Calu3 (cell line): ENCODE measurements at regions not wholly inside any gene's neighbourhood (a gene's known extent, or its start where the extent isn't known, plus 50 kb on each side); places are given as distances from the start of the nearest gene placed in this dataset.

Experiments used
- BruUV-seq: library from RNA; stranded (reverse); fragments of 400-500 nt; replicated peaks from 2 replicates; lab custom pipeline; 2021; lab: Mats Ljungman, UMichigan
- CTCF ChIA-PET: fragments of 300-600 bp; sonication (Branson Sonifier 250); formaldehyde crosslinking; loops from one replicate; lab custom pipeline; 2022; ENCODE audit warnings: antibody characterized with exemption; lab: Charles Lee
- DNase-seq: peaks from one replicate; pipeline ENCODE4 v3.0.0; 2022
- H3K27ac Mint-ChIP-seq: one replicate; pipeline ENCODE4 v1.8.0; 2022; ENCODE audit warnings: mixed read lengths; ENCODE audit not compliant: unreplicated experiment
- H3K27me3 Mint-ChIP-seq: one replicate; pipeline ENCODE4 v1.8.0; 2022; ENCODE audit warnings: mixed read lengths; ENCODE audit not compliant: unreplicated experiment
- H3K36me3 Mint-ChIP-seq: one replicate; pipeline ENCODE4 v1.8.0; 2022; ENCODE audit warnings: mild to moderate bottlenecking, moderate library complexity, mixed read lengths; ENCODE audit not compliant: insufficient read depth, unreplicated experiment
- H3K4me1 Mint-ChIP-seq: one replicate; pipeline ENCODE4 v1.8.0; 2022; ENCODE audit warnings: mild to moderate bottlenecking, low read depth, mixed read lengths; ENCODE audit not compliant: unreplicated experiment
- H3K4me3 Mint-ChIP-seq: one replicate; pipeline ENCODE4 v1.8.0; 2022; ENCODE audit warnings: mild to moderate bottlenecking, low read depth, moderate library complexity, mixed read lengths; ENCODE audit not compliant: unreplicated experiment
- H3K9me3 Mint-ChIP-seq: one replicate; pipeline ENCODE4 v1.8.0; 2022; ENCODE audit warnings: low read depth, mixed read lengths; ENCODE audit not compliant: unreplicated experiment
- intact Hi-C: fragments of 100-400 bp; cut with micrococcal nuclease; formaldehyde crosslinking; loops from one replicate; pipeline ENCODE4 v1.10.0; 2022; ENCODE audit not compliant: unreplicated experiment
- TF ChIP-seq, protein P1 (sequence below): fragments of 200-600 bp; IDR thresholded peaks from one replicate; pipeline ENCODE4 v1.8.0; 2022; ENCODE audit warnings: antibody characterized with exemption; ENCODE audit not compliant: unreplicated experiment

DNA sequence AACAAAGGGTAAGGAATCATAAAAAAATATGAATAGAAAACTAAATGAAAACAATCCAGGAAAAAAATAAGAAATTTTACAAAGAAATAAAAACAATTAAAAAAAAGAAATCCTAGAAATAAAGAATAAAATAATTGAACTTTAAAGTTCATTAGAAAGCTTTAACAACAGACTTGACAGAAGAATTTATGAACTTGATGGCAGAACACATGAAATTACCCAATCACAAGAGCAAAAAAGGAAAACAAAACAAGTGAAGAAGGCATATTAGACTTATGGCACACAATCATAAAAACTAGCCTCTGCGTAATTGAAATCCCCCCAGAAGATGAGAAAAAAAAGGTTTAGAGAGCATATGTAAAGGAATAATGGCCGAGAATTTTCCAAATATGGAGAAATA is 802.5 kb upstream of the B3GALT2 start:
- CTCF ChIA-PET: no interaction called here
- H3K27me3 Mint-ChIP-seq: no peaks in the 10 kb centered on the region
- H3K4me3 Mint-ChIP-seq: no peak overlapping the region
- DNase-seq: no peak
- H3K4me1 Mint-ChIP-seq: no peaks in the 10 kb centered on the region
- no peak overlapping the region for H3K27ac Mint-ChIP-seq
- no peaks in the 10 kb centered on the region for H3K36me3 Mint-ChIP-seq
- peaks cover 7% of the 10 kb centered on the region for H3K9me3 Mint-ChIP-seq
- TF ChIP-seq, protein P1, sequence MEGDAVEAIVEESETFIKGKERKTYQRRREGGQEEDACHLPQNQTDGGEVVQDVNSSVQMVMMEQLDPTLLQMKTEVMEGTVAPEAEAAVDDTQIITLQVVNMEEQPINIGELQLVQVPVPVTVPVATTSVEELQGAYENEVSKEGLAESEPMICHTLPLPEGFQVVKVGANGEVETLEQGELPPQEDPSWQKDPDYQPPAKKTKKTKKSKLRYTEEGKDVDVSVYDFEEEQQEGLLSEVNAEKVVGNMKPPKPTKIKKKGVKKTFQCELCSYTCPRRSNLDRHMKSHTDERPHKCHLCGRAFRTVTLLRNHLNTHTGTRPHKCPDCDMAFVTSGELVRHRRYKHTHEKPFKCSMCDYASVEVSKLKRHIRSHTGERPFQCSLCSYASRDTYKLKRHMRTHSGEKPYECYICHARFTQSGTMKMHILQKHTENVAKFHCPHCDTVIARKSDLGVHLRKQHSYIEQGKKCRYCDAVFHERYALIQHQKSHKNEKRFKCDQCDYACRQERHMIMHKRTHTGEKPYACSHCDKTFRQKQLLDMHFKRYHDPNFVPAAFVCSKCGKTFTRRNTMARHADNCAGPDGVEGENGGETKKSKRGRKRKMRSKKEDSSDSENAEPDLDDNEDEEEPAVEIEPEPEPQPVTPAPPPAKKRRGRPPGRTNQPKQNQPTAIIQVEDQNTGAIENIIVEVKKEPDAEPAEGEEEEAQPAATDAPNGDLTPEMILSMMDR: no peak
- BruUV-seq: no TSS peak
- intact Hi-C loops: no loop called here

DNA sequence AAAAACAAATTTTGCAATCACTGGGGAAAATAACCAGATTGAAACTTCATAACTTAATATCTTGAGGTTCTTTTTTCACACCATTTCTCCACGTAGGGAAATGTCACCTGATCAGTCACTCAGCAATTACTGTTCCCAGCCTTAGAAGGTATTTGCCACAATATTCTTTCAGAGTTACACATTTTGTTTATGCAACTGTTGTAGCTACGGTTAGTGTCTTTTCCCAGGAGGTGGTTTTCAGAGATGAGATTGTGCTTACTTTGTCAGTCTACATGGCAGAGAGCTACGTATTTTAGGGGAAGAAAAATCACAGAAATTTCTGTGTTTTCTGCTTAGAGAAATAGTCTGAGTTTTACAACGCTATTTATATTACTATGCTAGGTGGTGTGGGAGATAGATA is 792.8 kb upstream of the B3GALT2 start:
- Mint-ChIP-seq H3K36me3 (no peaks in the 10 kb centered on the region), H3K9me3 (no peaks in the 10 kb centered on the region), H3K4me1 (no peaks in the 10 kb centered on the region), H3K27me3 (no peaks in the 10 kb centered on the region), H3K27ac (no peak overlapping the region), H3K4me3 (no peak overlapping the region)
- CTCF ChIA-PET: no interaction called here
- no peak for DNase-seq
- BruUV-seq: no TSS peak
- intact Hi-C loops: no loop called here
- TF ChIP-seq, protein P1: no peak

DNA sequence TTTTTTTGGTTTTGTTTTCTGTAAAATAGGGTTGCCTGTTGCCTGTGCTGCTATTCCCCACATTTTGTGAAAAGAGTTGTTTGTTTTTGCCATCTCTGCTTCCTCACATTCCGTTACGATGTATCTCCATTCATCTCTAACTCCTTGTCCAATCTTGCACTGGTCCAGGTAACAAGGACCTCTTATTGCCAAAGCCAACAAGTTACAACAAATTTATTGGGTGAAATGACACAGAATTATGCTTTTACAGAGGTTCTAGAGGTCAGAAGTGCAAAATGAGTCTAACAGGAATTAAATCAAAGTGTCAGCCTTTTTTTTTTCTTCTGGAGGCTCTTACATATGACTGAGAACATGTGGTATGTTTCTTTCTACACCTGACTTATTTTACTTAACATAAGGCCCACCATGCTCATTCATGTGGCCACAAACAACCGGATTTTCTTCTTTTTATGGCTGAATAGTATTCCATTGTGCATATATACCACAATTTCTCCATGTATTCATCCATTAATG is 787.9 kb upstream of the B3GALT2 start:
- Mint-ChIP-seq H3K27me3 (no peaks in the 10 kb centered on the region), H3K36me3 (no peaks in the 10 kb centered on the region), H3K9me3 (no peaks in the 10 kb centered on the region), H3K4me3 (no peak overlapping the region), H3K4me1 (no peaks in the 10 kb centered on the region), H3K27ac (no peak overlapping the region)
- TF ChIP-seq, protein P1: no peak
- intact Hi-C loops: no loop called here
- no TSS peak for BruUV-seq
- DNase-seq: no peak
- CTCF ChIA-PET: no interaction called here

DNA sequence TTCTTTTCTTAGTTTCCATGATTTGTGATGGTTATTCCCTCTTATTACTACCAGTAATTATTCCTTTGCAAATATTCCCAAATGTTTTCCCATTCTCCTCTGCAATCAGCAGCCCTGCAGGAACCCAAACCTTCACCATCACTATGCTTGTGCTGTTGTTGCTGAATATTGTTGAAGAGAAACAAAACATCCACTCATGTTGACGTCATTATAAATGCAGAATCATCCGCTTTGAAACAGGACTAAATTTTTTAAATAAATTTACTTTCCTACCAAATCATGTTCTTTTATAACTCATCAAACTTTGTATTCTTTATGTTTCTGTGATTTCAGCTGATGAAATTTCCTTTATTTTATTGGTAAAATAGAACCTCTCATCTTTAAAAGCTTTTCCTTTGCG is 787.0 kb upstream of the B3GALT2 start:
- TF ChIP-seq, protein P1: no peak
- Mint-ChIP-seq H3K9me3 (no peaks in the 10 kb centered on the region), H3K27ac (no peak overlapping the region), H3K27me3 (no peaks in the 10 kb centered on the region), H3K36me3 (no peaks in the 10 kb centered on the region), H3K4me3 (no peak overlapping the region), H3K4me1 (no peaks in the 10 kb centered on the region)
- no peak for DNase-seq
- no TSS peak for BruUV-seq
- intact Hi-C loops: no loop called here
- CTCF ChIA-PET: no interaction called here
